ENCODE measurements at regions not wholly inside any gene's neighbourhood (a gene's known extent, or its start where the extent isn't known, plus 50 kb on each side); places are given as distances from the start of the nearest gene placed in this dataset.

- TF ChIP-seq, protein P1, sequence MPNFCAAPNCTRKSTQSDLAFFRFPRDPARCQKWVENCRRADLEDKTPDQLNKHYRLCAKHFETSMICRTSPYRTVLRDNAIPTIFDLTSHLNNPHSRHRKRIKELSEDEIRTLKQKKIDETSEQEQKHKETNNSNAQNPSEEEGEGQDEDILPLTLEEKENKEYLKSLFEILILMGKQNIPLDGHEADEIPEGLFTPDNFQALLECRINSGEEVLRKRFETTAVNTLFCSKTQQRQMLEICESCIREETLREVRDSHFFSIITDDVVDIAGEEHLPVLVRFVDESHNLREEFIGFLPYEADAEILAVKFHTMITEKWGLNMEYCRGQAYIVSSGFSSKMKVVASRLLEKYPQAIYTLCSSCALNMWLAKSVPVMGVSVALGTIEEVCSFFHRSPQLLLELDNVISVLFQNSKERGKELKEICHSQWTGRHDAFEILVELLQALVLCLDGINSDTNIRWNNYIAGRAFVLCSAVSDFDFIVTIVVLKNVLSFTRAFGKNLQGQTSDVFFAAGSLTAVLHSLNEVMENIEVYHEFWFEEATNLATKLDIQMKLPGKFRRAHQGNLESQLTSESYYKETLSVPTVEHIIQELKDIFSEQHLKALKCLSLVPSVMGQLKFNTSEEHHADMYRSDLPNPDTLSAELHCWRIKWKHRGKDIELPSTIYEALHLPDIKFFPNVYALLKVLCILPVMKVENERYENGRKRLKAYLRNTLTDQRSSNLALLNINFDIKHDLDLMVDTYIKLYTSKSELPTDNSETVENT (CRISPR knock-in tag; IDR thresholded peaks at IDR 0.05) = no peak
- no peak for TF ChIP-seq NUFIP1 (IDR thresholded peaks at IDR 0.05; ENCODE audit: partially characterized antibody)
- no peak for TF ChIP-seq MYBL2 (IDR thresholded peaks at IDR 0.05; ENCODE audit: low read depth)
- no peak for TF ChIP-seq MYBL2 (CRISPR knock-in tag; IDR thresholded peaks at IDR 0.05; ENCODE audit: borderline replicate concordance)
- TF ChIP-seq, protein P2, sequence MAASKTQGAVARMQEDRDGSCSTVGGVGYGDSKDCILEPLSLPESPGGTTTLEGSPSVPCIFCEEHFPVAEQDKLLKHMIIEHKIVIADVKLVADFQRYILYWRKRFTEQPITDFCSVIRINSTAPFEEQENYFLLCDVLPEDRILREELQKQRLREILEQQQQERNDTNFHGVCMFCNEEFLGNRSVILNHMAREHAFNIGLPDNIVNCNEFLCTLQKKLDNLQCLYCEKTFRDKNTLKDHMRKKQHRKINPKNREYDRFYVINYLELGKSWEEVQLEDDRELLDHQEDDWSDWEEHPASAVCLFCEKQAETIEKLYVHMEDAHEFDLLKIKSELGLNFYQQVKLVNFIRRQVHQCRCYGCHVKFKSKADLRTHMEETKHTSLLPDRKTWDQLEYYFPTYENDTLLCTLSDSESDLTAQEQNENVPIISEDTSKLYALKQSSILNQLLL (CRISPR knock-in tag; IDR thresholded peaks at IDR 0.05; ENCODE audit: borderline replicate concordance) = no peak
- TF ChIP-seq HLTF (IDR thresholded peaks at IDR 0.05) = no peak
- TF ChIP-seq, protein P3, sequence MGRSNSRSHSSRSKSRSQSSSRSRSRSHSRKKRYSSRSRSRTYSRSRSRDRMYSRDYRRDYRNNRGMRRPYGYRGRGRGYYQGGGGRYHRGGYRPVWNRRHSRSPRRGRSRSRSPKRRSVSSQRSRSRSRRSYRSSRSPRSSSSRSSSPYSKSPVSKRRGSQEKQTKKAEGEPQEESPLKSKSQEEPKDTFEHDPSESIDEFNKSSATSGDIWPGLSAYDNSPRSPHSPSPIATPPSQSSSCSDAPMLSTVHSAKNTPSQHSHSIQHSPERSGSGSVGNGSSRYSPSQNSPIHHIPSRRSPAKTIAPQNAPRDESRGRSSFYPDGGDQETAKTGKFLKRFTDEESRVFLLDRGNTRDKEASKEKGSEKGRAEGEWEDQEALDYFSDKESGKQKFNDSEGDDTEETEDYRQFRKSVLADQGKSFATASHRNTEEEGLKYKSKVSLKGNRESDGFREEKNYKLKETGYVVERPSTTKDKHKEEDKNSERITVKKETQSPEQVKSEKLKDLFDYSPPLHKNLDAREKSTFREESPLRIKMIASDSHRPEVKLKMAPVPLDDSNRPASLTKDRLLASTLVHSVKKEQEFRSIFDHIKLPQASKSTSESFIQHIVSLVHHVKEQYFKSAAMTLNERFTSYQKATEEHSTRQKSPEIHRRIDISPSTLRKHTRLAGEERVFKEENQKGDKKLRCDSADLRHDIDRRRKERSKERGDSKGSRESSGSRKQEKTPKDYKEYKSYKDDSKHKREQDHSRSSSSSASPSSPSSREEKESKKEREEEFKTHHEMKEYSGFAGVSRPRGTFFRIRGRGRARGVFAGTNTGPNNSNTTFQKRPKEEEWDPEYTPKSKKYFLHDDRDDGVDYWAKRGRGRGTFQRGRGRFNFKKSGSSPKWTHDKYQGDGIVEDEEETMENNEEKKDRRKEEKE (IDR thresholded peaks at IDR 0.05; ENCODE audit: borderline replicate concordance in 1 of 2, control insufficient read depth in 1 of 2, low read depth in 2 of 2, low read length in 1 of 2) = no peak
- TF ChIP-seq UBTF (IDR thresholded peaks at IDR 0.05; ENCODE audit: borderline replicate concordance in 1 of 2, low read depth in 2 of 2, low read length in 2 of 2) = no peak
- no peak for TF ChIP-seq MCM7 (IDR thresholded peaks at IDR 0.05)
- TF ChIP-seq GTF2A2 (tag; IDR thresholded peaks at IDR 0.05) = no peak
- TF ChIP-seq NCOR1 (IDR thresholded peaks at IDR 0.05) = no peak
Observed at GRCh38 chr6:141105481-141105880, 1027.2 kb upstream of the GJE1 start (continued).

Measured in K562 (cell line).